A172 (cell line): ENCODE measurements at regions not wholly inside any gene's neighbourhood (a gene's known extent, or its start where the extent isn't known, plus 50 kb on each side); places are given as distances from the start of the nearest gene placed in this dataset.

Experiments used
- DNase-seq: peaks from one replicate; pipeline ENCODE4 v3.0.0-alpha.2; 2015; ENCODE audit warnings: low spot score

GRCh38 chr9:28319981-28320380 is 746.7 kb upstream of the C9orf72 start:
- no peak for DNase-seq

- no peak for DNase-seq
These were observed 747.3 kb upstream of the C9orf72 start for GRCh38 chr9:28320616-28321015.

GRCh38 chr9:28329323-28329722 is 756.0 kb upstream of the C9orf72 start:
- DNase-seq: no peak

GRCh38 chr9:28332648-28333047 is 759.4 kb upstream of the C9orf72 start:
- no peak for DNase-seq

GRCh38 chr9:28341913-28342312 is 768.6 kb upstream of the C9orf72 start:
- no peak for DNase-seq

GRCh38 chr9:28342815-28343338 is 769.6 kb upstream of the C9orf72 start:
- DNase-seq: no peak

GRCh38 chr9:28363151-28363562 is 789.9 kb upstream of the C9orf72 start:
- no peak for DNase-seq

- DNase-seq: no peak
These were observed 791.8 kb upstream of the C9orf72 start for GRCh38 chr9:28365020-28365640.

GRCh38 chr9:28365728-28366127 is 792.4 kb upstream of the C9orf72 start:
- DNase-seq: no peak

GRCh38 chr9:28378231-28378630 is 805.0 kb upstream of the C9orf72 start:
- no peak for DNase-seq

- no peak for DNase-seq
These were observed 805.8 kb upstream of the C9orf72 start for GRCh38 chr9:28379082-28379481.

- no peak for DNase-seq
These were observed 816.1 kb upstream of the C9orf72 start for GRCh38 chr9:28389411-28389810.

GRCh38 chr9:28394774-28395173 is 821.5 kb upstream of the C9orf72 start:
- no peak for DNase-seq

- no peak for DNase-seq
These were observed 822.8 kb upstream of the C9orf72 start for GRCh38 chr9:28396058-28396457.

- DNase-seq: no peak
These were observed 834.1 kb upstream of the C9orf72 start for GRCh38 chr9:28407351-28407750.

- no peak for DNase-seq
These were observed 836.6 kb upstream of the C9orf72 start for GRCh38 chr9:28409919-28410318.

GRCh38 chr9:28410411-28410810 is 837.1 kb upstream of the C9orf72 start:
- DNase-seq: no peak

- DNase-seq: no peak
These were observed 840.2 kb upstream of the C9orf72 start for GRCh38 chr9:28413471-28413870.

- DNase-seq: no peak
These were observed 850.0 kb upstream of the C9orf72 start for GRCh38 chr9:28423255-28423654.

GRCh38 chr9:28435456-28435855 is 862.2 kb upstream of the C9orf72 start:
- no peak for DNase-seq

GRCh38 chr9:28439688-28440087 is 866.4 kb upstream of the C9orf72 start:
- no peak for DNase-seq

- no peak for DNase-seq
These were observed 870.2 kb upstream of the C9orf72 start for GRCh38 chr9:28443461-28443860.

- no peak for DNase-seq
These were observed 871.4 kb upstream of the C9orf72 start for GRCh38 chr9:28444637-28445036.

- no peak for DNase-seq
These were observed 871.9 kb upstream of the C9orf72 start for GRCh38 chr9:28445211-28445610.
